GM19240 (cell line): ENCODE measurements at regions not wholly inside any gene's neighbourhood (a gene's known extent, or its start where the extent isn't known, plus 50 kb on each side); places are given as distances from the start of the nearest gene placed in this dataset.
"Not testable (repeated sequence)": the region's sequence is repeated elsewhere in the genome, so short reads cannot be mapped to it uniquely, and the experiment has no call there.

ENCODE experiments used
- DNase-seq: peaks from one replicate; pipeline ENCODE4 v3.0.0; 2011; ENCODE audit warnings: low spot score; ENCODE audit not compliant: insufficient read length

DNA sequence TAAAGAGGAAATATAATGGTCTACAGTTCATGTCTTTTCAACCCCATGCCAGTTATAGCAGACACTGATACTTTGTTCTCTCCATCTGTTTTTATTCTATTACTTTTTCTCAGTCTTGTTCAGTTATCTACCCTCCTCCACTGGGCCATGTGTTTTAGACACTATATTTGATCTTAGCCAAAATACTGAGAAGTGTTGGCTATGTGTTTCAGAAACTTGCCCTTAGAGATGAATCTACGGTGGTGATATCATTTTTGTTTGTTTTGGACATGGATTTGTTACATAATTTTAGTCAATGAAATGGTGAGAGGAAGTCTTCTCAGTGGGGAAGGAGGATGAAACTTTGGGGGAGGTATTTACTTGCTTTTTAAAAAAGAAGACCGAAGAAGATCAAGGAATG lies 211.5 kb upstream of the DDX53 start:
- DNase-seq, result no peak

- no peak for DNase-seq
These were observed 204.1 kb upstream of the DDX53 start for GRCh38 chrX:22795671-22796070.

- DNase-seq, result no peak
These were observed 199.4 kb upstream of the DDX53 start for GRCh38 chrX:22800360-22800759.

GRCh38 chrX:22800806-22801205 lies 199.0 kb upstream of the DDX53 start:
- no peak for DNase-seq

DNA sequence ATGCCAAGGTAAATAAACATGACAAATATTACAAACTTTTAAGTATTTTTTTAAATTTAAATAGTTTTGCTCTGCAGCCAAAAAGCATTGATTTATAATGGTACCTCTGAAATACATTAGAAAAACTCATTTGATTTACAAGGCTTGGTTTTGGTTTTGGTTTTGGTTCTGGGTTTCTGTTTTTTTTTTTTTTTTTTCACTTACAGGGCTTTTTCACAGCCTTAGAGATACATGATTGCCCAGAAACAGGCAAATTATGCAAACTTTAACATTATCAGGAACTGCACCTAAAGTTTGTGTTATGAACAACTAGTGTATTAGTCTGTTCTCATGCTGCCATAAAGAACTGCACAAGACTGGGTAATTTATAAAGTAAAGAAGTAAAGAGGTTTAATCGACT lies 196.4 kb upstream of the DDX53 start:
- DNase-seq, result no peak

GRCh38 chrX:22810876-22811275 lies 188.9 kb upstream of the DDX53 start:
- DNase-seq, result no peak

GRCh38 chrX:22818061-22818460 lies 181.7 kb upstream of the DDX53 start:
- no peak for DNase-seq

DNA sequence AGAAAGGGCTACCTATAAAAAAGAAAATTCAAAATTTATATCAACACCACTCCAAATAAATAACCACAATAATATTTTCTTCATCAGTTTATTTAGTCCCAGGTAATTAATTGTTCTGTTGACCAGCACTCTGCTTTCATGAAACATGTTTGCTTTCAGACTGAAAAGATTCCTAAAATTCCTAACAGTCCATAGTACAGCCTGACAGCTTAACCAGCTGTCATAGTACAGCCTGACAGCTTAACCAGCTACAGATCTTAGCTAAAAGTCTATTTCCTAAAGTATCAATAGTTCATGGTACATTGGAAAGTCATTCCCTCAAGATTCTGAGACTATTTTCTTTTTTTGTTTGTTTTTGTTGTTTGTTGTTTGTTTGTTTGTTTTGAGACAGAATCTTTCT lies 144.1 kb upstream of the DDX53 start:
- no peak for DNase-seq

GRCh38 chrX:22859642-22860041 lies 140.1 kb upstream of the DDX53 start:
- no peak for DNase-seq

DNA sequence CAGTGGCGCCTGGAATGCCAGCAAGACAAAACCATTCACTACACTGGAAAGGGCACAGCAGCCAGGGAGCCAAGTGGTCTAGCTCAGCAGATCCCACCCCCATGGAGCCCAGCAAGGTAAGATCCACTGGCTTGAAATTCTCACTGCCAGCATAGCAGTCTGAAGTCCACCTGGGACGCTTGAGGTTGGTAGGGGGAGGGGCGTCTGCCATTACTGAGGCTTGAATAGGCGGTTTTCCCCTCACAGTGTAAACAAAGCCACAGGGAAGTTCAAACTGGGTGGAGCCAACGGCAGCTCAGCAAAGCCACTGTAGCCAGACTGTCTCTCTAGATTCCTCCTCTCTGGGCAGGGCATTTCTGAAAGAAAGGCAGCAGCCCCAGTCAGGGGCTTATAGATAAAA lies 133.0 kb upstream of the DDX53 start:
- DNase-seq, result not testable (repeated sequence)

- no peak for DNase-seq
These were observed 117.2 kb upstream of the DDX53 start for GRCh38 chrX:22882543-22882942.

- DNase-seq, result no peak
These were observed 109.9 kb upstream of the DDX53 start for GRCh38 chrX:22889819-22890218.

GRCh38 chrX:22912616-22913015 lies 87.1 kb upstream of the DDX53 start:
- no peak for DNase-seq

DNA sequence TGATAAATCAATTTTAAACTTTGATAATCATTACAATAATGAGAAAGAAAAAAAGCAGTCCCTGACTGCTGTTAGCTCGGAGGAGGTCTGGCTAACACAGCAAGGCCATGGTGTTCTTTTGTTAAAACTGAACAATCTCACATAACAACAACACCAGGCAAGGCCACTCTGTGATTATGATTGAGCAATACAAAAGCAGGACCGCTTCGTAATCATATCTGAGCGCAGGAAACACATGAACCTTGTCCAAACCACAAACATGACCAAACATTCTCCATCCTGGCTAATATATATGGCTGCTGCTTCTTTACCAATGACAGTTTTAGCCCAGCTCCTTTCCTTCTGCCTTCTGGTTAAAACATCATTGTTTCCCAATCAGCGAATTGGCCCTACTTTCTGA lies 76.8 kb upstream of the DDX53 start:
- DNase-seq, result no peak

GRCh38 chrX:22934640-22935039 lies 65.1 kb upstream of the DDX53 start:
- no peak for DNase-seq

- DNase-seq, result no peak
These were observed 54.8 kb upstream of the DDX53 start for GRCh38 chrX:22944945-22945344.
